ENCODE measurements at regions not wholly inside any gene's neighbourhood (a gene's known extent, or its start where the extent isn't known, plus 50 kb on each side); places are given as distances from the start of the nearest gene placed in this dataset.

GRCh38 chr5:2696156-2696807 is 55.2 kb downstream of the IRX2 start:
- H3K27me3 ChIP-seq (ENCODE audit: control insufficient read depth, insufficient read depth, low read length): no peaks in the 10 kb centered on the region
- no peak overlapping the region for H3K9ac ChIP-seq (ENCODE audit: low read length)
- H3K4me3 ChIP-seq (ENCODE audit: low read length): no peak overlapping the region
- H3K36me3 ChIP-seq (ENCODE audit: control insufficient read depth, low read depth, low read length): no peaks in the 10 kb centered on the region
- no peaks in the 10 kb centered on the region for H3K4me1 ChIP-seq (ENCODE audit: control insufficient read depth, low read depth, low read length)
- no peak overlapping the region for H3K27ac ChIP-seq (ENCODE audit: low read length)
- no peaks in the 10 kb centered on the region for H3K9me3 ChIP-seq (ENCODE audit: control insufficient read depth, low read depth, low read length)

- H3K36me3 ChIP-seq (ENCODE audit: control insufficient read depth, low read depth, low read length): no peaks in the 10 kb centered on the region
Observed at GRCh38 chr5:2695200-2695891, 56.1 kb downstream of the IRX2 start.

GRCh38 chr5:2691530-2691929 is 59.9 kb downstream of the IRX2 start:
- no peak overlapping the region for H3K4me3 ChIP-seq (ENCODE audit: low read length)
- H3K27me3 ChIP-seq (ENCODE audit: control insufficient read depth, insufficient read depth, low read length): no peaks in the 10 kb centered on the region
- no peak overlapping the region for H3K9ac ChIP-seq (ENCODE audit: low read length)
- H3K27ac ChIP-seq (ENCODE audit: low read length): no peak overlapping the region
- H3K4me1 ChIP-seq (ENCODE audit: control insufficient read depth, low read depth, low read length): peaks cover under 1% of the 10 kb centered on the region
- H3K9me3 ChIP-seq (ENCODE audit: control insufficient read depth, low read depth, low read length): no peaks in the 10 kb centered on the region
- no peaks in the 10 kb centered on the region for H3K36me3 ChIP-seq (ENCODE audit: control insufficient read depth, low read depth, low read length)

More at GRCh38 chr5:2695200-2695891, 56.1 kb downstream of the IRX2 start:
- Histone ChIP-seq H3K9ac (ENCODE audit: low read length) (no peak overlapping the region), H3K27ac (ENCODE audit: low read length) (no peak overlapping the region), H3K27me3 (ENCODE audit: control insufficient read depth, insufficient read depth, low read length) (no peaks in the 10 kb centered on the region), H3K4me3 (ENCODE audit: low read length) (no peak overlapping the region), H3K9me3 (ENCODE audit: control insufficient read depth, low read depth, low read length) (no peaks in the 10 kb centered on the region), H3K4me1 (ENCODE audit: control insufficient read depth, low read depth, low read length) (no peaks in the 10 kb centered on the region)

GRCh38 chr5:2690293-2690692 is 61.2 kb downstream of the IRX2 start:
- H3K27ac ChIP-seq (ENCODE audit: low read length): no peak overlapping the region
- no peaks in the 10 kb centered on the region for H3K36me3 ChIP-seq (ENCODE audit: control insufficient read depth, low read depth, low read length)
- H3K4me3 ChIP-seq (ENCODE audit: low read length): no peak overlapping the region
- no peaks in the 10 kb centered on the region for H3K27me3 ChIP-seq (ENCODE audit: control insufficient read depth, insufficient read depth, low read length)
- no peak overlapping the region for H3K9ac ChIP-seq (ENCODE audit: low read length)
- no peaks in the 10 kb centered on the region for H3K9me3 ChIP-seq (ENCODE audit: control insufficient read depth, low read depth, low read length)
- H3K4me1 ChIP-seq (ENCODE audit: control insufficient read depth, low read depth, low read length): peaks cover 3% of the 10 kb centered on the region

GRCh38 chr5:2688586-2688985 is 62.9 kb downstream of the IRX2 start:
- Histone ChIP-seq H3K9ac (ENCODE audit: low read length) (no peak overlapping the region), H3K27me3 (ENCODE audit: control insufficient read depth, insufficient read depth, low read length) (no peaks in the 10 kb centered on the region), H3K36me3 (ENCODE audit: control insufficient read depth, low read depth, low read length) (no peaks in the 10 kb centered on the region), H3K27ac (ENCODE audit: low read length) (no peak overlapping the region), H3K9me3 (ENCODE audit: control insufficient read depth, low read depth, low read length) (no peaks in the 10 kb centered on the region), H3K4me1 (ENCODE audit: control insufficient read depth, low read depth, low read length) (peaks cover 3% of the 10 kb centered on the region), H3K4me3 (ENCODE audit: low read length) (no peak overlapping the region)

GRCh38 chr5:2687746-2688145 is 63.7 kb downstream of the IRX2 start:
- no peak overlapping the region for H3K27ac ChIP-seq (ENCODE audit: low read length)
- no peak overlapping the region for H3K4me3 ChIP-seq (ENCODE audit: low read length)
- H3K9me3 ChIP-seq (ENCODE audit: control insufficient read depth, low read depth, low read length): no peaks in the 10 kb centered on the region
- no peaks in the 10 kb centered on the region for H3K36me3 ChIP-seq (ENCODE audit: control insufficient read depth, low read depth, low read length)
- H3K27me3 ChIP-seq (ENCODE audit: control insufficient read depth, insufficient read depth, low read length): no peaks in the 10 kb centered on the region
- peaks cover 3% of the 10 kb centered on the region for H3K4me1 ChIP-seq (ENCODE audit: control insufficient read depth, low read depth, low read length)
- H3K9ac ChIP-seq (ENCODE audit: low read length): no peak overlapping the region

- Histone ChIP-seq H3K27ac (ENCODE audit: low read length) (no peak overlapping the region), H3K4me3 (ENCODE audit: low read length) (no peak overlapping the region), H3K9me3 (ENCODE audit: control insufficient read depth, low read depth, low read length) (no peaks in the 10 kb centered on the region), H3K4me1 (ENCODE audit: control insufficient read depth, low read depth, low read length) (peaks cover 3% of the 10 kb centered on the region), H3K9ac (ENCODE audit: low read length) (no peak overlapping the region), H3K36me3 (ENCODE audit: control insufficient read depth, low read depth, low read length) (no peaks in the 10 kb centered on the region), H3K27me3 (ENCODE audit: control insufficient read depth, insufficient read depth, low read length) (no peaks in the 10 kb centered on the region)
Observed at GRCh38 chr5:2686321-2687124, 65.0 kb downstream of the IRX2 start.

GRCh38 chr5:2685651-2686272 is 65.7 kb downstream of the IRX2 start:
- Histone ChIP-seq H3K27ac (ENCODE audit: low read length) (no peak overlapping the region), H3K9me3 (ENCODE audit: control insufficient read depth, low read depth, low read length) (no peaks in the 10 kb centered on the region), H3K27me3 (ENCODE audit: control insufficient read depth, insufficient read depth, low read length) (no peaks in the 10 kb centered on the region), H3K4me1 (ENCODE audit: control insufficient read depth, low read depth, low read length) (peaks cover 3% of the 10 kb centered on the region), H3K36me3 (ENCODE audit: control insufficient read depth, low read depth, low read length) (no peaks in the 10 kb centered on the region), H3K9ac (ENCODE audit: low read length) (no peak overlapping the region), H3K4me3 (ENCODE audit: low read length) (no peak overlapping the region)

- H3K4me1 ChIP-seq (ENCODE audit: control insufficient read depth, low read depth, low read length): peaks cover 3% of the 10 kb centered on the region
- H3K9ac ChIP-seq (ENCODE audit: low read length): no peak overlapping the region
- H3K27ac ChIP-seq (ENCODE audit: low read length): no peak overlapping the region
- H3K27me3 ChIP-seq (ENCODE audit: control insufficient read depth, insufficient read depth, low read length): no peaks in the 10 kb centered on the region
- H3K9me3 ChIP-seq (ENCODE audit: control insufficient read depth, low read depth, low read length): no peaks in the 10 kb centered on the region
- H3K4me3 ChIP-seq (ENCODE audit: low read length): no peak overlapping the region
- no peaks in the 10 kb centered on the region for H3K36me3 ChIP-seq (ENCODE audit: control insufficient read depth, low read depth, low read length)
Observed at GRCh38 chr5:2684606-2685005, 66.9 kb downstream of the IRX2 start.

GRCh38 chr5:2683720-2684119 is 67.8 kb downstream of the IRX2 start:
- H3K27me3 ChIP-seq (ENCODE audit: control insufficient read depth, insufficient read depth, low read length): no peaks in the 10 kb centered on the region

GRCh38 chr5:2681476-2681875 is 70.0 kb downstream of the IRX2 start:
- no peaks in the 10 kb centered on the region for H3K9me3 ChIP-seq (ENCODE audit: control insufficient read depth, low read depth, low read length)
- no peaks in the 10 kb centered on the region for H3K27me3 ChIP-seq (ENCODE audit: control insufficient read depth, insufficient read depth, low read length)
- no peak overlapping the region for H3K4me3 ChIP-seq (ENCODE audit: low read length)
- peaks cover 3% of the 10 kb centered on the region for H3K4me1 ChIP-seq (ENCODE audit: control insufficient read depth, low read depth, low read length)
- no peak overlapping the region for H3K9ac ChIP-seq (ENCODE audit: low read length)
- no peak overlapping the region for H3K27ac ChIP-seq (ENCODE audit: low read length)
- H3K36me3 ChIP-seq (ENCODE audit: control insufficient read depth, low read depth, low read length): no peaks in the 10 kb centered on the region

More at GRCh38 chr5:2683720-2684119, 67.8 kb downstream of the IRX2 start:
- Histone ChIP-seq H3K9ac (ENCODE audit: low read length) (no peak overlapping the region), H3K4me1 (ENCODE audit: control insufficient read depth, low read depth, low read length) (peaks cover 3% of the 10 kb centered on the region), H3K9me3 (ENCODE audit: control insufficient read depth, low read depth, low read length) (no peaks in the 10 kb centered on the region), H3K4me3 (ENCODE audit: low read length) (no peak overlapping the region), H3K27ac (ENCODE audit: low read length) (no peak overlapping the region), H3K36me3 (ENCODE audit: control insufficient read depth, low read depth, low read length) (no peaks in the 10 kb centered on the region)
